ENCODE measurements at regions not wholly inside any gene's neighbourhood (a gene's known extent, or its start where the extent isn't known, plus 50 kb on each side); places are given as distances from the start of the nearest gene placed in this dataset.

GRCh38 chr18:22074282-22075070 lies 94.9 kb upstream of the GATA6 start:
- TF ChIP-seq CTCF (IDR thresholded peaks at IDR 0.05), result no peak
- TF ChIP-seq POLR2A (IDR thresholded peaks at IDR 0.05), result no peak
- Histone ChIP-seq H3K27ac (no peak overlapping the region), H3K36me3 (no peaks in the 10 kb centered on the region), H3K4me1 (no peaks in the 10 kb centered on the region), H3K9me3 (no peaks in the 10 kb centered on the region), H3K4me3 (no peak overlapping the region), H3K27me3 (no peaks in the 10 kb centered on the region)
- WGBS, 4 donors, result 72 to 80% (median 76%) methylated on average over 6 of the region's 6 CpGs
- ATAC-seq, result no peak
- no peak for DNase-seq
- intact Hi-C loops (cut with DNase I), result no loop called here

- TF ChIP-seq POLR2A (IDR thresholded peaks at IDR 0.05) (no peak), CTCF (IDR thresholded peaks at IDR 0.05) (no peak)
- Histone ChIP-seq H3K4me3 (no peak overlapping the region), H3K4me1 (peaks cover 0 to 11% (median 0%) of the 10 kb centered on the region in 12 donors), H3K36me3 (no peaks in the 10 kb centered on the region), H3K9me3 (no peaks in the 10 kb centered on the region), H3K27me3 (no peaks in the 10 kb centered on the region), H3K27ac (no peak overlapping the region)
- 40 to 51% (median 45%) methylated on average over 3 of the region's 3 CpGs for WGBS, 4 donors
- intact Hi-C loops (cut with DNase I), result loop anchor here in 4 of 10 donors (5.0 to 10.0 kb wide), 3 partner anchors 83 to 485 kb away; partner anchors contain the start of gene GATA6 (in 2 of the 4)
- ATAC-seq, result no peak
- no peak for DNase-seq
These were observed 89.4 kb upstream of the GATA6 start for GRCh38 chr18:22080035-22080434.

GRCh38 chr18:22082408-22082807 lies 87.0 kb upstream of the GATA6 start:
- WGBS, 4 donors, result 56 to 83% (median 70%) methylated on average over 13 to 14 of the region's 14 CpGs
- intact Hi-C loops (cut with DNase I), result loop anchor here in 4 of 10 donors (5.0 to 10.0 kb wide), 3 partner anchors 82 to 482 kb away; partner anchors contain the start of gene GATA6 (in 2 of the 4)
- peak; percentile 39 to 74 (median 62) for ATAC-seq

More at GRCh38 chr18:22082408-22082807, 87.0 kb upstream of the GATA6 start:
- Histone ChIP-seq H3K36me3 (no peaks in the 10 kb centered on the region), H3K27ac (peak overlapping the region in 4 of 12 donors; percentile 5 to 82 (median 14)), H3K9me3 (no peaks in the 10 kb centered on the region), H3K4me1 (peaks cover 0 to 11% (median 0%) of the 10 kb centered on the region in 12 donors), H3K4me3 (no peak overlapping the region), H3K27me3 (no peaks in the 10 kb centered on the region)
- no peak for TF ChIP-seq POLR2A (IDR thresholded peaks at IDR 0.05)
- TF ChIP-seq CTCF (IDR thresholded peaks at IDR 0.05), result no peak
- DNase-seq, result peak in 4 of 5 donors; percentile 25 to 71 (median 49)
